ENCODE measurements at regions not wholly inside any gene's neighbourhood (a gene's known extent, or its start where the extent isn't known, plus 50 kb on each side); places are given as distances from the start of the nearest gene placed in this dataset.
"Not testable (repeated sequence)": the region's sequence is repeated elsewhere in the genome, so short reads cannot be mapped to it uniquely, and the experiment has no call there.

- DNase-seq, result no peak
- Histone ChIP-seq H4K20me1 (ENCODE audit: insufficient read depth, low read depth, low read length) (no peaks in the 10 kb centered on the region), H3K9me2 (replicated peaks; ENCODE audit: insufficient read depth, low read length) (no peaks in the 10 kb centered on the region), H2AFZ (ENCODE audit: low read length) (no peak overlapping the region), H3K9me3 (ENCODE audit: low read length) (no peaks in the 10 kb centered on the region), H3K4me3 (ENCODE audit: low read length) (no peak overlapping the region), H3K4me2 (ENCODE audit: low read depth, low read length, poor library complexity, severe bottlenecking) (no peak overlapping the region), H3K27me3 (ENCODE audit: low read length) (no peaks in the 10 kb centered on the region), H3K9ac (ENCODE audit: low read length) (no peak overlapping the region), H3K36me3 (ENCODE audit: insufficient read depth, low read length) (no peaks in the 10 kb centered on the region), H3K27ac (ENCODE audit: low read length) (no peak overlapping the region), H3K79me2 (ENCODE audit: low read length) (no peaks in the 10 kb centered on the region), H3K4me1 (ENCODE audit: low read length) (peaks cover 12% of the 10 kb centered on the region)
Measured at GRCh38 chr2:38454081-38454480, 77.0 kb upstream of the ATL2 start.

- H2AFZ ChIP-seq (ENCODE audit: low read length); H3K27me3 ChIP-seq (ENCODE audit: low read length): not testable (repeated sequence)
Measured at GRCh38 chr2:38451778-38452177, 74.7 kb upstream of the ATL2 start.

GRCh38 chr2:38450509-38450908 is 73.4 kb upstream of the ATL2 start:
- Histone ChIP-seq H3K4me2 (ENCODE audit: low read depth, low read length, poor library complexity, severe bottlenecking) (peak overlapping the region; percentile 16), H4K20me1 (ENCODE audit: insufficient read depth, low read depth, low read length) (no peaks in the 10 kb centered on the region)
- no peak for DNase-seq

More at GRCh38 chr2:38451778-38452177, 74.7 kb upstream of the ATL2 start:
- not testable (repeated sequence) for H3K9me2 ChIP-seq (replicated peaks; ENCODE audit: insufficient read depth, low read length); H4K20me1 ChIP-seq (ENCODE audit: insufficient read depth, low read depth, low read length); H3K79me2 ChIP-seq (ENCODE audit: low read length); H3K27ac ChIP-seq (ENCODE audit: low read length); H3K36me3 ChIP-seq (ENCODE audit: insufficient read depth, low read length); DNase-seq; H3K9me3 ChIP-seq (ENCODE audit: low read length); H3K9ac ChIP-seq (ENCODE audit: low read length); H3K4me2 ChIP-seq (ENCODE audit: low read depth, low read length, poor library complexity, severe bottlenecking); H3K4me3 ChIP-seq (ENCODE audit: low read length)
- H3K4me1 ChIP-seq (ENCODE audit: low read length), result peaks cover 12% of the 10 kb centered on the region

GRCh38 chr2:38448692-38449410 is 71.8 kb upstream of the ATL2 start:
- Histone ChIP-seq H2AFZ (ENCODE audit: low read length) (no peak overlapping the region), H3K4me1 (ENCODE audit: low read length) (peaks cover 12% of the 10 kb centered on the region), H3K9ac (ENCODE audit: low read length) (no peak overlapping the region), H3K4me2 (ENCODE audit: low read depth, low read length, poor library complexity, severe bottlenecking) (no peak overlapping the region), H3K4me3 (ENCODE audit: low read length) (no peak overlapping the region), H3K36me3 (ENCODE audit: insufficient read depth, low read length) (no peaks in the 10 kb centered on the region), H3K9me3 (ENCODE audit: low read length) (no peaks in the 10 kb centered on the region), H3K9me2 (replicated peaks; ENCODE audit: insufficient read depth, low read length) (no peaks in the 10 kb centered on the region), H3K79me2 (ENCODE audit: low read length) (no peaks in the 10 kb centered on the region), H4K20me1 (ENCODE audit: insufficient read depth, low read depth, low read length) (no peaks in the 10 kb centered on the region), H3K27ac (ENCODE audit: low read length) (no peak overlapping the region), H3K27me3 (ENCODE audit: low read length) (no peaks in the 10 kb centered on the region)
- no peak for DNase-seq

More at GRCh38 chr2:38450509-38450908, 73.4 kb upstream of the ATL2 start:
- Histone ChIP-seq H3K9me3 (ENCODE audit: low read length) (no peaks in the 10 kb centered on the region), H3K27me3 (ENCODE audit: low read length) (no peaks in the 10 kb centered on the region), H3K4me3 (ENCODE audit: low read length) (no peak overlapping the region), H3K27ac (ENCODE audit: low read length) (no peak overlapping the region), H2AFZ (ENCODE audit: low read length) (no peak overlapping the region), H3K9ac (ENCODE audit: low read length) (no peak overlapping the region), H3K79me2 (ENCODE audit: low read length) (no peaks in the 10 kb centered on the region), H3K4me1 (ENCODE audit: low read length) (peaks cover 12% of the 10 kb centered on the region), H3K9me2 (replicated peaks; ENCODE audit: insufficient read depth, low read length) (no peaks in the 10 kb centered on the region), H3K36me3 (ENCODE audit: insufficient read depth, low read length) (no peaks in the 10 kb centered on the region)

- Histone ChIP-seq H3K27ac (ENCODE audit: low read length) (no peak overlapping the region), H3K4me2 (ENCODE audit: low read depth, low read length, poor library complexity, severe bottlenecking) (no peak overlapping the region), H3K9me3 (ENCODE audit: low read length) (no peaks in the 10 kb centered on the region), H3K4me1 (ENCODE audit: low read length) (peaks cover 12% of the 10 kb centered on the region), H3K27me3 (ENCODE audit: low read length) (no peaks in the 10 kb centered on the region), H2AFZ (ENCODE audit: low read length) (no peak overlapping the region), H3K36me3 (ENCODE audit: insufficient read depth, low read length) (no peaks in the 10 kb centered on the region), H3K4me3 (ENCODE audit: low read length) (no peak overlapping the region), H3K9me2 (replicated peaks; ENCODE audit: insufficient read depth, low read length) (no peaks in the 10 kb centered on the region), H4K20me1 (ENCODE audit: insufficient read depth, low read depth, low read length) (no peaks in the 10 kb centered on the region), H3K9ac (ENCODE audit: low read length) (no peak overlapping the region), H3K79me2 (ENCODE audit: low read length) (no peaks in the 10 kb centered on the region)
- DNase-seq, result no peak
Measured at GRCh38 chr2:38446906-38447561, 70.0 kb upstream of the ATL2 start.

GRCh38 chr2:38446418-38446817 is 69.3 kb upstream of the ATL2 start:
- no peak for DNase-seq
- Histone ChIP-seq H3K27me3 (ENCODE audit: low read length) (no peaks in the 10 kb centered on the region), H2AFZ (ENCODE audit: low read length) (no peak overlapping the region), H3K79me2 (ENCODE audit: low read length) (no peaks in the 10 kb centered on the region), H3K4me1 (ENCODE audit: low read length) (peaks cover 12% of the 10 kb centered on the region), H4K20me1 (ENCODE audit: insufficient read depth, low read depth, low read length) (no peaks in the 10 kb centered on the region), H3K27ac (ENCODE audit: low read length) (no peak overlapping the region), H3K9ac (ENCODE audit: low read length) (no peak overlapping the region), H3K36me3 (ENCODE audit: insufficient read depth, low read length) (no peaks in the 10 kb centered on the region), H3K9me2 (replicated peaks; ENCODE audit: insufficient read depth, low read length) (no peaks in the 10 kb centered on the region), H3K4me3 (ENCODE audit: low read length) (no peak overlapping the region), H3K9me3 (ENCODE audit: low read length) (no peaks in the 10 kb centered on the region), H3K4me2 (ENCODE audit: low read depth, low read length, poor library complexity, severe bottlenecking) (no peak overlapping the region)

GRCh38 chr2:38444247-38444646 is 67.2 kb upstream of the ATL2 start:
- H3K9me2 ChIP-seq (replicated peaks; ENCODE audit: insufficient read depth, low read length), result no peaks in the 10 kb centered on the region
- no peaks in the 10 kb centered on the region for H3K36me3 ChIP-seq (ENCODE audit: insufficient read depth, low read length)
- no peak overlapping the region for H3K4me2 ChIP-seq (ENCODE audit: low read depth, low read length, poor library complexity, severe bottlenecking)
- H3K9ac ChIP-seq (ENCODE audit: low read length), result no peak overlapping the region
- no peaks in the 10 kb centered on the region for H3K9me3 ChIP-seq (ENCODE audit: low read length)
- DNase-seq, result no peak
- no peak overlapping the region for H3K27ac ChIP-seq (ENCODE audit: low read length)
- no peak overlapping the region for H2AFZ ChIP-seq (ENCODE audit: low read length)
- peaks cover 3% of the 10 kb centered on the region; the same call in 1 of the 2 replicates for H3K4me1 ChIP-seq (ENCODE audit: low read length)
- H4K20me1 ChIP-seq (ENCODE audit: insufficient read depth, low read depth, low read length), result no peaks in the 10 kb centered on the region
- no peak overlapping the region for H3K4me3 ChIP-seq (ENCODE audit: low read length)
- no peaks in the 10 kb centered on the region for H3K27me3 ChIP-seq (ENCODE audit: low read length)
- H3K79me2 ChIP-seq (ENCODE audit: low read length), result no peaks in the 10 kb centered on the region

GRCh38 chr2:38442643-38443541 is 65.8 kb upstream of the ATL2 start:
- Histone ChIP-seq H3K36me3 (ENCODE audit: insufficient read depth, low read length) (no peaks in the 10 kb centered on the region), H3K9me2 (replicated peaks; ENCODE audit: insufficient read depth, low read length) (no peaks in the 10 kb centered on the region), H3K79me2 (ENCODE audit: low read length) (no peaks in the 10 kb centered on the region), H3K9me3 (ENCODE audit: low read length) (no peaks in the 10 kb centered on the region), H2AFZ (ENCODE audit: low read length) (no peak overlapping the region), H3K4me3 (ENCODE audit: low read length) (no peak overlapping the region), H3K4me2 (ENCODE audit: low read depth, low read length, poor library complexity, severe bottlenecking) (no peak overlapping the region), H3K27me3 (ENCODE audit: low read length) (no peaks in the 10 kb centered on the region), H3K27ac (ENCODE audit: low read length) (no peak overlapping the region), H4K20me1 (ENCODE audit: insufficient read depth, low read depth, low read length) (no peaks in the 10 kb centered on the region), H3K9ac (ENCODE audit: low read length) (no peak overlapping the region), H3K4me1 (ENCODE audit: low read length) (peaks cover 3% of the 10 kb centered on the region; the same call in 1 of the 2 replicates)
- no peak for DNase-seq

All from Karpas-422 (cell line).